K562 (cell line): ENCODE measurements at regions not wholly inside any gene's neighbourhood (a gene's known extent, or its start where the extent isn't known, plus 50 kb on each side); places are given as distances from the start of the nearest gene placed in this dataset.

ENCODE experiments used
- ATAC-seq: fragments of 200-7000 bp; cut with Tn5 transposase; 3 replicates; pipeline ENCODE4 v1.9.1; 2020; ENCODE audit warnings: moderate library complexity
- BruUV-seq: library from RNA; stranded (reverse); fragments of 400-500 nt; replicated peaks from 2 replicates; lab custom pipeline; 2021; lab: Mats Ljungman, UMichigan
- CTCF ChIA-PET: fragments of 300-600 bp; formaldehyde crosslinking; extraction: SDS; loops from one replicate; lab custom pipeline; 2021; ENCODE audit warnings: low intra/inter-chr PET ratio; lab: Yijun Ruan, JAX
- POLR2A ChIA-PET: fragments of 300-600, 350-650 bp; sonication (Branson Sonifier 250); formaldehyde crosslinking; extraction: SDS; loops from one replicate; lab custom pipeline; 2021; ENCODE audit warnings: antibody characterized with exemption, inconsistent platforms; lab: Yijun Ruan, JAX
- DNase-seq, 4 experiments: peaks; one replicate each; pipeline versions ENCODE4 v3.0.0 to v3.0.0-alpha.2; 2011 to 2018; ENCODE audit warnings: low spot score in 3 of 4, mixed read lengths in 3 of 4; ENCODE audit errors: extremely low read depth in 1 of 4
- FAIRE-seq: peaks from 2 replicates; lab custom pipeline; 2011; peaks lifted over from hg19 to GRCh38; lab: Jason Lieb, UNC
- H2AFZ ChIP-seq: 2 replicates; pipeline ENCODE4 v1.6.0; 2011; ENCODE audit warnings: low read depth, low read length, control low read depth, inconsistent platforms
- H3K27ac ChIP-seq: fragments of 200-600 bp; 3 replicates; pipeline ENCODE4 v1.8.0; 2011; ENCODE audit warnings: low read depth, mild to moderate bottlenecking, control low read depth, inconsistent platforms, low read length, moderate library complexity, mixed read lengths; ENCODE audit errors: extremely low read depth
- H3K27me3 ChIP-seq, 2 experiments: fragments of 300-600 bp in 1 of 2; 2 replicates in 1 of 2; 3 replicates in 1 of 2; pipeline versions ENCODE4 v1.6.0 to v1.8.0; 2011; ENCODE audit warnings: inconsistent platforms in 2 of 2, low read length in 2 of 2, mild to moderate bottlenecking in 1 of 2, mixed read lengths in 1 of 2, moderate library complexity in 1 of 2; ENCODE audit not compliant: control insufficient read depth in 2 of 2, insufficient read depth in 2 of 2
- H3K36me3 ChIP-seq: fragments of 300-600 bp; 3 replicates; pipeline ENCODE4 v1.8.0; 2011; ENCODE audit warnings: mild to moderate bottlenecking, low read length, inconsistent platforms; ENCODE audit not compliant: control insufficient read depth, insufficient read depth
- H3K4me1 ChIP-seq, 2 experiments: fragments of 200-600 bp in 1 of 2; replicated peaks in 1 of 2; 2 replicates in 1 of 2; 3 replicates in 1 of 2; pipeline versions ENCODE4 v1.5.1 to v1.8.0; 2011; ENCODE audit warnings: inconsistent platforms in 2 of 2, low read length in 2 of 2, mild to moderate bottlenecking in 1 of 2, mixed read lengths in 1 of 2, moderate library complexity in 1 of 2; ENCODE audit not compliant: control insufficient read depth in 2 of 2, insufficient read depth in 2 of 2
- H3K4me2 ChIP-seq: 2 replicates; pipeline ENCODE4 v1.6.1; 2011; ENCODE audit warnings: low read length, control low read depth, inconsistent platforms, mixed read lengths; ENCODE audit not compliant: insufficient read depth
- H3K4me3 ChIP-seq: fragments of 200-600 bp; sonication (generic), shearing (Covaris generic); 2 replicates; pipeline ENCODE4 v1.5.1; 2016; ENCODE audit warnings: control low read depth, inconsistent platforms
- H3K79me2 ChIP-seq: fragments of 200-600 bp; 3 replicates; pipeline ENCODE4 v1.8.0; 2011; ENCODE audit warnings: low read length, inconsistent platforms; ENCODE audit not compliant: control insufficient read depth, insufficient read depth
- H3K9ac ChIP-seq, 2 experiments: 2 replicates each; pipeline versions ENCODE4 v1.6.0 to v1.6.1; 2011; ENCODE audit warnings: low read depth in 2 of 2, low read length in 2 of 2, control low read depth in 1 of 2, inconsistent platforms in 1 of 2, mild to moderate bottlenecking in 1 of 2, mixed read lengths in 1 of 2; ENCODE audit not compliant: insufficient read depth in 1 of 2
- H3K9me1 ChIP-seq: one replicate; pipeline ENCODE4 v1.6.0; 2011; ENCODE audit warnings: inconsistent platforms, mild to moderate bottlenecking, low read length, moderate library complexity; ENCODE audit not compliant: control insufficient read depth, insufficient read depth
- H3K9me3 ChIP-seq: replicated peaks from 2 replicates; pipeline ENCODE4 v1.5.1; 2011; ENCODE audit warnings: low read depth, low read length, inconsistent platforms; ENCODE audit not compliant: control insufficient read depth, insufficient read depth
- H4K20me1 ChIP-seq: replicated peaks from 2 replicates; pipeline ENCODE4 v1.6.1; 2011; ENCODE audit warnings: low read length, inconsistent platforms, mixed read lengths; ENCODE audit not compliant: control insufficient read depth, insufficient read depth
- BRCA1 ChIP-seq, 2 experiments: fragments of 450-650 bp in 1 of 2; sonication (generic) in 1 of 2; formaldehyde crosslinking in 1 of 2; IDR thresholded peaks; 2 replicates each; pipeline versions ENCODE4 v1.5.0 to v1.6.1; 2017 to 2020; ENCODE audit warnings: mild to moderate bottlenecking in 1 of 2, missing genetic modification reagents in 1 of 2
- CBFA2T2 ChIP-seq: fragments of 450-650 bp; conservative IDR thresholded peaks from 2 replicates; pipeline ENCODE4 v1.6.1; 2017; ENCODE audit warnings: mild to moderate bottlenecking
- ILK ChIP-seq: fragments of 450-650 bp; IDR thresholded peaks from 2 replicates; pipeline ENCODE4 v1.6.1; 2016; ENCODE audit warnings: missing genetic modification characterization, low read depth, mild to moderate bottlenecking, missing compliant biosample characterization, moderate library complexity, borderline replicate concordance
- KDM4B ChIP-seq, 2 experiments: fragments of 450-650 bp in 1 of 2; sonication (generic) in 1 of 2; IDR thresholded peaks; 2 replicates each; pipeline ENCODE4 v1.6.1; 2016 to 2017; ENCODE audit warnings: borderline replicate concordance in 2 of 2, antibody characterized with exemption in 1 of 2, low read depth in 1 of 2, mild to moderate bottlenecking in 1 of 2
- MXI1 ChIP-seq: IDR thresholded peaks from 2 replicates; pipeline ENCODE4 v1.6.1; 2011; ENCODE audit warnings: low read depth, mild to moderate bottlenecking, improper control_type of control experiment, low read length
- SIX5 ChIP-seq, 2 experiments: IDR thresholded peaks; 2 replicates each; pipeline ENCODE4 v1.6.1; 2011; ENCODE audit warnings: low read length in 2 of 2, borderline replicate concordance in 1 of 2, low read depth in 1 of 2, mild to moderate bottlenecking in 1 of 2, moderate library complexity in 1 of 2; ENCODE audit not compliant: insufficient read depth in 1 of 2
- TEAD2 ChIP-seq: fragments of 450-650 bp; IDR thresholded peaks from 2 replicates; pipeline ENCODE4 v1.6.1; 2016; ENCODE audit warnings: missing genetic modification characterization, control low read depth, missing compliant biosample characterization
- VEZF1 ChIP-seq: fragments of 200-800 bp; sonication (Bioruptor generic); IDR thresholded peaks from 2 replicates; pipeline ENCODE4 v1.6.1; 2017; ENCODE audit warnings: missing genetic modification characterization, missing compliant biosample characterization
- ZBTB8A ChIP-seq: fragments of 450-650 bp; IDR thresholded peaks from 2 replicates; pipeline ENCODE4 v1.6.1; 2018; ENCODE audit warnings: mild to moderate bottlenecking, moderate library complexity; ENCODE audit not compliant: partially characterized antibody
- ZC3H8 ChIP-seq: fragments of 450-650 bp; IDR thresholded peaks from 2 replicates; pipeline ENCODE4 v1.6.1; 2017
- ZNF79 ChIP-seq: fragments of 250-450 bp; sonication (Bioruptor Pico); IDR thresholded peaks from 2 replicates; pipeline ENCODE4 v1.4.0; 2020; ENCODE audit warnings: low read depth, mild to moderate bottlenecking, moderate library complexity
- in situ Hi-C: fragments of 300-500 bp; cut with MboI; formaldehyde crosslinking; loops from 4 replicates; pipeline ENCODE4 v1.15.0; 2018; ENCODE audit warnings: inconsistent platforms, mixed read lengths
- intact Hi-C: fragments of 100-400 bp; cut with micrococcal nuclease; formaldehyde crosslinking; loops from 2 replicates; pipeline ENCODE4 v1.14.2; 2022
- TF ChIP-seq, protein P1 (sequence below): fragments of 250-450 bp; sonication (Bioruptor Pico); IDR thresholded peaks from 2 replicates; pipeline ENCODE4 v1.5.0; 2021
- TF ChIP-seq, protein P2 (sequence below): fragments of 450-650 bp; IDR thresholded peaks from 2 replicates; pipeline ENCODE4 v1.7.0; 2016; ENCODE audit warnings: borderline replicate concordance
- TF ChIP-seq, protein P3 (sequence below): sonication (generic); formaldehyde crosslinking; IDR thresholded peaks from 2 replicates; pipeline ENCODE4 v1.8.0; 2023; ENCODE audit warnings: mild to moderate bottlenecking, missing genetic modification reagents

GRCh38 chr9:115495836-115496235 is 377.9 kb upstream of the TNC start:
- FAIRE-seq (no peak), DNase-seq (no peak), ATAC-seq (no peak)
- Histone ChIP-seq H3K79me2 (no peaks in the 10 kb centered on the region), H3K4me3 (no peak overlapping the region), H3K9me1 (no peaks in the 10 kb centered on the region), H4K20me1 (no peaks in the 10 kb centered on the region), H3K36me3 (no peaks in the 10 kb centered on the region), H3K9ac (no peak overlapping the region), H3K4me2 (no peak overlapping the region), H3K27ac (no peak overlapping the region), H3K4me1 (no peaks in the 10 kb centered on the region), H3K27me3 (no peaks in the 10 kb centered on the region), H3K9me3 (no peaks in the 10 kb centered on the region), H2AFZ (no peak overlapping the region)
- no TSS peak for BruUV-seq
- intact Hi-C loops = no loop called here
- ChIA-PET CTCF (no interaction called here), POLR2A (no interaction called here)
- in situ Hi-C loops = no loop called here
- no peak for TF ChIP-seq ZBTB8A
- TF ChIP-seq CBFA2T2 = no peak
- no peak for TF ChIP-seq BRCA1 (IDR thresholded peaks at IDR 0.05)
- no peak for TF ChIP-seq BRCA1 (CRISPR knock-in tag; IDR thresholded peaks at IDR 0.05)
- no peak for TF ChIP-seq ILK (tag)
- TF ChIP-seq MXI1 = no peak
- no peak for TF ChIP-seq VEZF1
- no peak for TF ChIP-seq ZC3H8
- TF ChIP-seq KDM4B (IDR thresholded peaks at IDR 0.05; ENCODE audit: borderline replicate concordance in 2 of 2, low read depth in 1 of 2) = no peak
- TF ChIP-seq TEAD2 (tag) = no peak
- TF ChIP-seq, protein P1, sequence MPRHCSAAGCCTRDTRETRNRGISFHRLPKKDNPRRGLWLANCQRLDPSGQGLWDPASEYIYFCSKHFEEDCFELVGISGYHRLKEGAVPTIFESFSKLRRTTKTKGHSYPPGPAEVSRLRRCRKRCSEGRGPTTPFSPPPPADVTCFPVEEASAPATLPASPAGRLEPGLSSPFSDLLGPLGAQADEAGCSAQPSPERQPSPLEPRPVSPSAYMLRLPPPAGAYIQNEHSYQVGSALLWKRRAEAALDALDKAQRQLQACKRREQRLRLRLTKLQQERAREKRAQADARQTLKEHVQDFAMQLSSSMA (CRISPR knock-in tag) = no peak
- no peak for TF ChIP-seq ZNF79 (CRISPR knock-in tag)
- TF ChIP-seq, protein P2, sequence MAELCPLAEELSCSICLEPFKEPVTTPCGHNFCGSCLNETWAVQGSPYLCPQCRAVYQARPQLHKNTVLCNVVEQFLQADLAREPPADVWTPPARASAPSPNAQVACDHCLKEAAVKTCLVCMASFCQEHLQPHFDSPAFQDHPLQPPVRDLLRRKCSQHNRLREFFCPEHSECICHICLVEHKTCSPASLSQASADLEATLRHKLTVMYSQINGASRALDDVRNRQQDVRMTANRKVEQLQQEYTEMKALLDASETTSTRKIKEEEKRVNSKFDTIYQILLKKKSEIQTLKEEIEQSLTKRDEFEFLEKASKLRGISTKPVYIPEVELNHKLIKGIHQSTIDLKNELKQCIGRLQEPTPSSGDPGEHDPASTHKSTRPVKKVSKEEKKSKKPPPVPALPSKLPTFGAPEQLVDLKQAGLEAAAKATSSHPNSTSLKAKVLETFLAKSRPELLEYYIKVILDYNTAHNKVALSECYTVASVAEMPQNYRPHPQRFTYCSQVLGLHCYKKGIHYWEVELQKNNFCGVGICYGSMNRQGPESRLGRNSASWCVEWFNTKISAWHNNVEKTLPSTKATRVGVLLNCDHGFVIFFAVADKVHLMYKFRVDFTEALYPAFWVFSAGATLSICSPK = no peak
- no peak for TF ChIP-seq SIX5 (IDR thresholded peaks at IDR 0.05; ENCODE audit: borderline replicate concordance in 1 of 2, insufficient read depth in 1 of 2, low read depth in 1 of 2, low read length in 2 of 2)
- TF ChIP-seq, protein P3, sequence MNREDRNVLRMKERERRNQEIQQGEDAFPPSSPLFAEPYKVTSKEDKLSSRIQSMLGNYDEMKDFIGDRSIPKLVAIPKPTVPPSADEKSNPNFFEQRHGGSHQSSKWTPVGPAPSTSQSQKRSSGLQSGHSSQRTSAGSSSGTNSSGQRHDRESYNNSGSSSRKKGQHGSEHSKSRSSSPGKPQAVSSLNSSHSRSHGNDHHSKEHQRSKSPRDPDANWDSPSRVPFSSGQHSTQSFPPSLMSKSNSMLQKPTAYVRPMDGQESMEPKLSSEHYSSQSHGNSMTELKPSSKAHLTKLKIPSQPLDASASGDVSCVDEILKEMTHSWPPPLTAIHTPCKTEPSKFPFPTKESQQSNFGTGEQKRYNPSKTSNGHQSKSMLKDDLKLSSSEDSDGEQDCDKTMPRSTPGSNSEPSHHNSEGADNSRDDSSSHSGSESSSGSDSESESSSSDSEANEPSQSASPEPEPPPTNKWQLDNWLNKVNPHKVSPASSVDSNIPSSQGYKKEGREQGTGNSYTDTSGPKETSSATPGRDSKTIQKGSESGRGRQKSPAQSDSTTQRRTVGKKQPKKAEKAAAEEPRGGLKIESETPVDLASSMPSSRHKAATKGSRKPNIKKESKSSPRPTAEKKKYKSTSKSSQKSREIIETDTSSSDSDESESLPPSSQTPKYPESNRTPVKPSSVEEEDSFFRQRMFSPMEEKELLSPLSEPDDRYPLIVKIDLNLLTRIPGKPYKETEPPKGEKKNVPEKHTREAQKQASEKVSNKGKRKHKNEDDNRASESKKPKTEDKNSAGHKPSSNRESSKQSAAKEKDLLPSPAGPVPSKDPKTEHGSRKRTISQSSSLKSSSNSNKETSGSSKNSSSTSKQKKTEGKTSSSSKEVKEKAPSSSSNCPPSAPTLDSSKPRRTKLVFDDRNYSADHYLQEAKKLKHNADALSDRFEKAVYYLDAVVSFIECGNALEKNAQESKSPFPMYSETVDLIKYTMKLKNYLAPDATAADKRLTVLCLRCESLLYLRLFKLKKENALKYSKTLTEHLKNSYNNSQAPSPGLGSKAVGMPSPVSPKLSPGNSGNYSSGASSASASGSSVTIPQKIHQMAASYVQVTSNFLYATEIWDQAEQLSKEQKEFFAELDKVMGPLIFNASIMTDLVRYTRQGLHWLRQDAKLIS (CRISPR knock-in tag) = no peak
